HEK293 (cell line): ENCODE measurements at regions not wholly inside any gene's neighbourhood (a gene's known extent, or its start where the extent isn't known, plus 50 kb on each side); places are given as distances from the start of the nearest gene placed in this dataset.

Source experiments
- CTCF ChIA-PET: fragments of 350-600 bp; formaldehyde crosslinking; extraction: SDS; loops from one replicate; lab custom pipeline; 2021; ENCODE audit warnings: antibody characterized with exemption; lab: Yijun Ruan, JAX
- POLR2A ChIA-PET: fragments of 300-600 bp; formaldehyde crosslinking; extraction: SDS; loops from one replicate; lab custom pipeline; 2020; ENCODE audit warnings: antibody characterized with exemption, inconsistent platforms; lab: Yijun Ruan, JAX
- H3K27ac ChIP-seq: fragments of 200-500 bp; sonication (Bioruptor generic); 2 replicates; pipeline ENCODE4 v1.5.1; 2014; ENCODE audit warnings: low read depth, low read length, control low read depth, inconsistent platforms; ENCODE audit errors: extremely low read depth
- H3K36me3 ChIP-seq, 2 experiments: fragments of 200-500 bp in 1 of 2; sonication (Bioruptor generic) in 1 of 2; 1 replicate in 1 of 2; 2 replicates in 1 of 2; pipeline ENCODE4 v1.5.1; 2014 to 2017; ENCODE audit warnings: inconsistent platforms in 2 of 2, low read length in 2 of 2; ENCODE audit not compliant: control insufficient read depth in 2 of 2, insufficient read depth in 1 of 2
- H3K4me1 ChIP-seq: fragments of 200-500 bp; sonication (Bioruptor generic); 2 replicates; pipeline ENCODE4 v1.5.1; 2014; ENCODE audit warnings: mild to moderate bottlenecking, low read length, inconsistent platforms; ENCODE audit not compliant: control insufficient read depth, insufficient read depth
- H3K4me3 ChIP-seq: 2 replicates; pipeline ENCODE4 v1.5.1; 2011; ENCODE audit warnings: low read depth, mild to moderate bottlenecking, control low read depth, low read length, moderate library complexity
- H3K9me3 ChIP-seq: fragments of 200-500 bp; sonication (Bioruptor generic); 2 replicates; pipeline ENCODE4 v1.5.1; 2014; ENCODE audit warnings: low read depth, low read length, inconsistent platforms; ENCODE audit not compliant: control insufficient read depth, insufficient read depth
- KLF1 ChIP-seq: fragments of 450-650 bp; formaldehyde crosslinking; IDR thresholded peaks from 2 replicates; pipeline ENCODE4 v1.5.1; 2016; ENCODE audit warnings: missing biosample characterization, missing genetic modification characterization
- MYNN ChIP-seq: fragments of 450-650 bp; formaldehyde crosslinking; IDR thresholded peaks from 2 replicates; pipeline ENCODE4 v1.5.1; 2016; ENCODE audit warnings: missing biosample characterization, missing genetic modification characterization, borderline replicate concordance
- REPIN1 ChIP-seq: fragments of 450-650 bp; formaldehyde crosslinking; IDR thresholded peaks from 2 replicates; pipeline ENCODE4 v1.5.1; 2017; ENCODE audit warnings: missing biosample characterization, missing genetic modification characterization, low read depth
- ZFHX2 ChIP-seq: fragments of 450-650 bp; formaldehyde crosslinking; conservative IDR thresholded peaks from 2 replicates; pipeline ENCODE4 v1.5.1; 2016; ENCODE audit warnings: missing biosample characterization, missing genetic modification characterization
- ZNF140 ChIP-seq: fragments of 450-650 bp; formaldehyde crosslinking; IDR thresholded peaks from 2 replicates; pipeline ENCODE4 v1.5.1; 2016; ENCODE audit warnings: missing biosample characterization, missing genetic modification characterization
- ZNF146 ChIP-seq: fragments of 450-650 bp; formaldehyde crosslinking; IDR thresholded peaks from 2 replicates; pipeline ENCODE4 v1.5.1; 2016; ENCODE audit warnings: missing biosample characterization, missing genetic modification characterization
- ZNF175 ChIP-seq: fragments of 450-650 bp; formaldehyde crosslinking; IDR thresholded peaks from 2 replicates; pipeline ENCODE4 v1.5.1; 2016; ENCODE audit warnings: missing biosample characterization, missing genetic modification characterization
- ZNF2 ChIP-seq: fragments of 450-650 bp; formaldehyde crosslinking; IDR thresholded peaks from 2 replicates; pipeline ENCODE4 v1.5.1; 2016; ENCODE audit warnings: missing biosample characterization, missing genetic modification characterization
- ZNF426 ChIP-seq: fragments of 450-650 bp; formaldehyde crosslinking; IDR thresholded peaks from 2 replicates; pipeline ENCODE4 v1.5.1; 2017; ENCODE audit warnings: missing biosample characterization, missing genetic modification characterization, mild to moderate bottlenecking, inconsistent platforms, moderate library complexity
- ZNF473 ChIP-seq: fragments of 450-650 bp; formaldehyde crosslinking; IDR thresholded peaks from 2 replicates; pipeline ENCODE4 v1.5.1; 2017; ENCODE audit warnings: missing biosample characterization, missing genetic modification characterization
- ZNF510 ChIP-seq: fragments of 450-650 bp; formaldehyde crosslinking; IDR thresholded peaks from 2 replicates; pipeline ENCODE4 v1.5.1; 2018; ENCODE audit warnings: mild to moderate bottlenecking, missing genetic modification characterization, missing biosample characterization; ENCODE audit not compliant: insufficient replicate concordance
- ZNF521 ChIP-seq: fragments of 450-650 bp; formaldehyde crosslinking; IDR thresholded peaks from 2 replicates; pipeline ENCODE4 v1.5.1; 2017; ENCODE audit warnings: missing biosample characterization, mild to moderate bottlenecking, missing genetic modification characterization
- ZNF561 ChIP-seq: fragments of 450-650 bp; IDR thresholded peaks from 2 replicates; pipeline ENCODE4 v1.5.1; 2018; ENCODE audit warnings: missing biosample characterization, missing genetic modification characterization, borderline replicate concordance
- TF ChIP-seq, protein P1 (sequence below): fragments of 450-650 bp; formaldehyde crosslinking; IDR thresholded peaks from 2 replicates; pipeline ENCODE4 v1.5.1; 2016; ENCODE audit warnings: missing biosample characterization, missing genetic modification characterization
- TF ChIP-seq, protein P2 (sequence below): fragments of 450-650 bp; formaldehyde crosslinking; IDR thresholded peaks from 2 replicates; pipeline ENCODE4 v1.5.1; 2016; ENCODE audit warnings: missing biosample characterization, missing genetic modification characterization
- TF ChIP-seq, protein P3 (sequence below): fragments of 450-650 bp; formaldehyde crosslinking; IDR thresholded peaks from 2 replicates; pipeline ENCODE4 v1.5.1; 2016; ENCODE audit warnings: missing biosample characterization, missing genetic modification characterization

DNA sequence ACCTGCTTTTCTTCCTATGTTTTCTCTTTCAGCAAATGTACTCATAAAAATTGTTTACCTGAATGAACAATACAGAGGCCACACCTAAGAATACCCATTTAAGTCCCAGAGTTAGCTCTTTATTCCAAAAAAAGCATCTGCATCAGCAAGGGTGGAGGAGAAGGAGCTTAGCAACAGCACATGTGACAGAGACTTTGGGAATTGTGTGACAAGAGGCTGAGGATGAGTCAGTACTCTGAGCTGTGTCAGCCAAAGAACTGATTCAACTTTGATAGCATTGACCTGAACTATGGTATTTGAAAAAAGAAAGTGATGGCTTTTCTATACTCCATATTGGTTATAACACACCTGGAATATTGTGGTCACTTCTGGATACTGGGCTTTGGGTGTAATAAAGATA is 162.7 kb downstream of the ZNF648 start:
- H3K36me3 ChIP-seq, result no peaks in the 10 kb centered on the region
- no peak overlapping the region for H3K4me3 ChIP-seq
- H3K4me1 ChIP-seq, result no peaks in the 10 kb centered on the region
- POLR2A ChIA-PET, result no interaction called here
- CTCF ChIA-PET, result no interaction called here
- no peak for TF ChIP-seq ZNF521 (tag by site-specific recombination)
- H3K27ac ChIP-seq, result no peak overlapping the region
- no peaks in the 10 kb centered on the region for H3K9me3 ChIP-seq

DNA sequence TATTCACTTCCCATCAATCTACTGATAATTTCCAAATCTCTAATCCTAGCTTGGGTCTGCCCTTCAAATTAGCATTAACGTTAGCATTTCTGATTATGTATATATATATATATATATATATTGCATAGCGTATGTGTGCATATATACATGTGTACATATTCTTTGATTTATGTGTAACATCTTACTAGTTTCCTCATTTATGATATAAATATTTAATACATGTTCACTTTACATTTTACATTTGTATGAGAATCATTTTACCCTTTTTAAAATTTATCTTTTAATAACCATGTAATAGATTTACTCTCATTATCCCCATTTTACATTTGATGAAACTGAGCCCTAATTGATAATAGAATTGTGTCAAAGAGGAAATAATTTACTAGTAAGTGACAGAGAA is 164.7 kb downstream of the ZNF648 start:
- POLR2A ChIA-PET, result no interaction called here
- H3K4me1 ChIP-seq, result no peaks in the 10 kb centered on the region
- CTCF ChIA-PET, result interaction anchor here (1.5 kb wide), 1 partner anchor 40 kb away, joined by 6 read pairs; no protein-coding TSS in a partner anchor
- H3K4me3 ChIP-seq, result no peak overlapping the region
- H3K27ac ChIP-seq, result no peak overlapping the region
- no peaks in the 10 kb centered on the region for H3K36me3 ChIP-seq
- no peaks in the 10 kb centered on the region for H3K9me3 ChIP-seq
- no peak for TF ChIP-seq ZNF426 (tag by site-specific recombination)
- TF ChIP-seq ZNF510 (tag by site-specific recombination), result peak; percentile 98

DNA sequence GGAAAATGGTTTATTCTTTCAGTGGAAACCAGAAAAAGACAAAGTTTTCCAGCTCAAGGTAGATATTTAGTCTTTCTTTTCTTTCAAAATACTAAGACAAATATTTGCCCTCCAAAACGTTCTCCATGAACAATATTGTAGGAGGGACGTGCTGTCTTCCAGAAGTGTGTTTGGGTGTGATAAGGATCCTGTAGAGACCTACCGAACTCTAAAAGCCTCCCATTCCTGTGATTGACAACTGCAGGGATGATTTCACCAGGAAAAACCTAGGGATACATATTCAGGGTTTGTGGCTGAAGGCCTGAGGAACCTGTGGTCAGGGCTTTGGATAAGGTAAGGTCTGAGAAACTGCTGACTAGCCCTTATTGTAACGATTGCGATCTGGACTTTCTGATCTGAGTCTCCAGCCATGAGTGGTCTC is 167.1 kb downstream of the ZNF648 start:
- H3K36me3 ChIP-seq, result no peaks in the 10 kb centered on the region
- no peak for TF ChIP-seq ZFHX2
- TF ChIP-seq ZNF561 (tag by site-specific recombination), result no peak
- no peak for TF ChIP-seq REPIN1 (tag by site-specific recombination)
- no peak for TF ChIP-seq ZNF146 (tag by site-specific recombination)
- no peak for TF ChIP-seq ZNF175
- TF ChIP-seq ZNF473, result no peak
- no peak for TF ChIP-seq MYNN (tag by site-specific recombination)
- TF ChIP-seq KLF1, result no peak
- TF ChIP-seq, protein P1, sequence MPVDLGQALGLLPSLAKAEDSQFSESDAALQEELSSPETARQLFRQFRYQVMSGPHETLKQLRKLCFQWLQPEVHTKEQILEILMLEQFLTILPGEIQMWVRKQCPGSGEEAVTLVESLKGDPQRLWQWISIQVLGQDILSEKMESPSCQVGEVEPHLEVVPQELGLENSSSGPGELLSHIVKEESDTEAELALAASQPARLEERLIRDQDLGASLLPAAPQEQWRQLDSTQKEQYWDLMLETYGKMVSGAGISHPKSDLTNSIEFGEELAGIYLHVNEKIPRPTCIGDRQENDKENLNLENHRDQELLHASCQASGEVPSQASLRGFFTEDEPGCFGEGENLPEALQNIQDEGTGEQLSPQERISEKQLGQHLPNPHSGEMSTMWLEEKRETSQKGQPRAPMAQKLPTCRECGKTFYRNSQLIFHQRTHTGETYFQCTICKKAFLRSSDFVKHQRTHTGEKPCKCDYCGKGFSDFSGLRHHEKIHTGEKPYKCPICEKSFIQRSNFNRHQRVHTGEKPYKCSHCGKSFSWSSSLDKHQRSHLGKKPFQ (tag by site-specific recombination), result no peak
- TF ChIP-seq, protein P2, sequence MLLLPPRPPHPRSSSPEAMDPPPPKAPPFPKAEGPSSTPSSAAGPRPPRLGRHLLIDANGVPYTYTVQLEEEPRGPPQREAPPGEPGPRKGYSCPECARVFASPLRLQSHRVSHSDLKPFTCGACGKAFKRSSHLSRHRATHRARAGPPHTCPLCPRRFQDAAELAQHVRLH (tag by site-specific recombination), result no peak
- POLR2A ChIA-PET, result no interaction called here
- no peaks in the 10 kb centered on the region for H3K9me3 ChIP-seq
- H3K4me1 ChIP-seq, result no peaks in the 10 kb centered on the region
- no peak overlapping the region for H3K27ac ChIP-seq
- CTCF ChIA-PET, result no interaction called here
- H3K4me3 ChIP-seq, result no peak overlapping the region

DNA sequence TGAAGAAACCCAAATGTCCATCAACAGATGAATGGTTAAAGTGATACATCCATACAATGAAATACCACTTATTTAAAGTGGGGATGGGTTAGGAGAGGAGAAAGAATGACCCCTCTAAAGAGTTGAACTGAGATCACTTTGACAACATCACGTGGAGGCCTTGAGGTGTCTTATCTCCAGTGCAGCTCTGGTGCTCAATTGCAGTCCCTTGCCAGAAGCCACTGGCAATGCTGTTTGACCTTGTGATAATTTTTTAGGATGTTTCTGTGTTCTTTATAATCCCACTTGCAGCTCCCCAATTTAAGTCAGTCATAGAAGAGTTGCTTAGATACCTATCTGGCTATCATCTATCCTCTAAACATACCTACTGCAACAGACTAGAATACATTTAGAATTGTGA is 167.6 kb downstream of the ZNF648 start:
- ChIA-PET CTCF (no interaction called here), POLR2A (no interaction called here)
- no peaks in the 10 kb centered on the region for H3K4me1 ChIP-seq

More for the DNA sequence above, 167.6 kb downstream of the ZNF648 start:
- Histone ChIP-seq H3K27ac (no peak overlapping the region), H3K36me3 (no peaks in the 10 kb centered on the region), H3K9me3 (no peaks in the 10 kb centered on the region)
- TF ChIP-seq, protein P3, sequence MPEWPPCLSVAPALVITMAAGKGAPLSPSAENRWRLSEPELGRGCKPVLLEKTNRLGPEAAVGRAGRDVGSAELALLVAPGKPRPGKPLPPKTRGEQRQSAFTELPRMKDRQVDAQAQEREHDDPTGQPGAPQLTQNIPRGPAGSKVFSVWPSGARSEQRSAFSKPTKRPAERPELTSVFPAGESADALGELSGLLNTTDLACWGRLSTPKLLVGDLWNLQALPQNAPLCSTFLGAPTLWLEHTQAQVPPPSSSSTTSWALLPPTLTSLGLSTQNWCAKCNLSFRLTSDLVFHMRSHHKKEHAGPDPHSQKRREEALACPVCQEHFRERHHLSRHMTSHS (tag by site-specific recombination), result no peak
- no peak for TF ChIP-seq ZNF2
- no peak for TF ChIP-seq ZNF140
- TF ChIP-seq, all 188 proteins: peak for 0
- H3K4me3 ChIP-seq, result no peak overlapping the region
